ENCODE measurements at regions not wholly inside any gene's neighbourhood (a gene's known extent, or its start where the extent isn't known, plus 50 kb on each side); places are given as distances from the start of the nearest gene placed in this dataset.
"Not testable (repeated sequence)": the region's sequence is repeated elsewhere in the genome, so short reads cannot be mapped to it uniquely, and the experiment has no call there.

DNA sequence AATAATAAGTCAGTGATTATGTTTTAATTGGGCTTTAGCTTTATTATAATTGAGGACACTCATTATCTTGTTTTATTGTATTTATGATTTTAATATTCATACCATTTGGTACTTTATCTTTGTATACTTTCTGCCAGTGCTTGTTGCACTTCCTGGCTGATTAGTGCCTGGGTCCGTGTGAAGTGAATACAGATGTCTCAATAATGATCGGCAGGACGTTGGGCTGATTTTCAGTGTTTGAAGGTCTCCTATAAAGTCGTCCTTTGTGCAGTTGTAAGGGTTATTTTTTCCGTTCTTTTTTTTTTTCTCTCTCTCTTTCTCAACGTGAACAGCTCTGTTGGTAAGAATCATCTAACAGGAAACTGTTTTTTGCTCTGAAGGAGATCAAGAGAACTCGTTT lies 450.0 kb upstream of the POU3F2 start:
- Mint-ChIP-seq H3K36me3 (no peaks in the 10 kb centered on the region), H3K27me3 (no peaks in the 10 kb centered on the region), H3K4me1 (no peaks in the 10 kb centered on the region), H3K27ac (no peak overlapping the region), H3K4me3 (no peak overlapping the region), H3K9me3 (peaks cover 0 to 2% of the 10 kb centered on the region in 2 donors)
- no peak for ATAC-seq (replicated peaks)
- no peak for DNase-seq

DNA sequence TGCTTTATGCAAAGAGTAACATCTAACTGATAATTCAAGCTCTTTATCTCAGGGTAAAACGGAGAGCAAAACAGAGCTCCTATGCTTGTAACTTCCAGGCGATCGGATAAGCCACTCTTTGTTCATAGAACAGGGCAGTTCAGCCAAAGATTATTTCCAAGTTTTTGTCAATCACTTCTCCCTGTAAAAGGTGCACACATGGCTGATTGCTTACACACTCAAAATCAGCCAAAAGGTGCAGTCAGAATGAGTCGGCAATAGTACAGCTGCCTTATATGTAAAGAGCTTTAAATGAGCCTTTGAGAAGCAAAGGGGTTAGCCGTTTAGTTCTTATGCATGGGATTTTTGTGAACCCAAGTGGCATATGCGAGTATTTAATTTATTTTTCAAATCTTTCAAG lies 449.6 kb upstream of the POU3F2 start:
- DNase-seq (no peak), ATAC-seq (replicated peaks) (no peak)
- Mint-ChIP-seq H3K4me3 (no peak overlapping the region), H3K9me3 (peaks cover 0 to 2% of the 10 kb centered on the region in 2 donors), H3K27me3 (no peaks in the 10 kb centered on the region), H3K4me1 (no peaks in the 10 kb centered on the region), H3K36me3 (no peaks in the 10 kb centered on the region), H3K27ac (no peak overlapping the region)

GRCh38 chr6:98395610-98396166 lies 438.7 kb upstream of the POU3F2 start:
- Mint-ChIP-seq H3K36me3 (no peaks in the 10 kb centered on the region), H3K27ac (no peak overlapping the region), H3K4me3 (no peak overlapping the region), H3K4me1 (no peaks in the 10 kb centered on the region), H3K9me3 (no peaks in the 10 kb centered on the region), H3K27me3 (no peaks in the 10 kb centered on the region)
- ATAC-seq (replicated peaks) (no peak), DNase-seq (no peak)

GRCh38 chr6:98416027-98416426 lies 418.3 kb upstream of the POU3F2 start:
- Mint-ChIP-seq H3K27ac (no peak overlapping the region), H3K4me3 (no peak overlapping the region), H3K27me3 (no peaks in the 10 kb centered on the region), H3K4me1 (no peaks in the 10 kb centered on the region), H3K9me3 (peaks cover 0 to 12% of the 10 kb centered on the region in 2 donors), H3K36me3 (no peaks in the 10 kb centered on the region)
- no peak for DNase-seq
- ATAC-seq (replicated peaks), result no peak

- peaks cover 0 to 10% of the 10 kb centered on the region in 2 donors for H3K9me3 Mint-ChIP-seq
- H3K27ac Mint-ChIP-seq; ATAC-seq (replicated peaks); H3K4me3 Mint-ChIP-seq; DNase-seq; H3K4me1 Mint-ChIP-seq; H3K27me3 Mint-ChIP-seq; H3K36me3 Mint-ChIP-seq: not testable (repeated sequence)
Measured at GRCh38 chr6:98416497-98417158, 417.7 kb upstream of the POU3F2 start.

- Mint-ChIP-seq H3K36me3 (no peaks in the 10 kb centered on the region), H3K9me3 (peaks cover 8 to 13% of the 10 kb centered on the region in 2 donors), H3K4me1 (no peaks in the 10 kb centered on the region), H3K27me3 (no peaks in the 10 kb centered on the region), H3K27ac (no peak overlapping the region), H3K4me3 (no peak overlapping the region)
- DNase-seq, result no peak
- no peak for ATAC-seq (replicated peaks)
Measured at GRCh38 chr6:98433325-98434056, 400.9 kb upstream of the POU3F2 start.

- Mint-ChIP-seq H3K4me1 (no peaks in the 10 kb centered on the region), H3K9me3 (peaks cover 0 to 2% of the 10 kb centered on the region in 2 donors), H3K27ac (no peak overlapping the region), H3K36me3 (no peaks in the 10 kb centered on the region), H3K27me3 (no peaks in the 10 kb centered on the region), H3K4me3 (no peak overlapping the region)
- no peak for ATAC-seq (replicated peaks)
- no peak for DNase-seq
Measured at GRCh38 chr6:98443633-98444032, 390.7 kb upstream of the POU3F2 start.

- no peaks in the 10 kb centered on the region for H3K9me3 Mint-ChIP-seq
- no peaks in the 10 kb centered on the region for H3K4me1 Mint-ChIP-seq
- H3K36me3 Mint-ChIP-seq, result no peaks in the 10 kb centered on the region
- ATAC-seq (replicated peaks) (no peak), DNase-seq (no peak)
- no peak overlapping the region for H3K27ac Mint-ChIP-seq
- H3K4me3 Mint-ChIP-seq, result no peak overlapping the region
- H3K27me3 Mint-ChIP-seq, result no peaks in the 10 kb centered on the region
Measured at GRCh38 chr6:98452685-98453084, 381.7 kb upstream of the POU3F2 start.

GRCh38 chr6:98454809-98455322 lies 379.5 kb upstream of the POU3F2 start:
- Mint-ChIP-seq H3K4me3 (no peak overlapping the region), H3K27me3 (no peaks in the 10 kb centered on the region), H3K27ac (no peak overlapping the region), H3K9me3 (no peaks in the 10 kb centered on the region), H3K36me3 (no peaks in the 10 kb centered on the region), H3K4me1 (no peaks in the 10 kb centered on the region)
- DNase-seq (no peak), ATAC-seq (replicated peaks) (no peak)

DNA sequence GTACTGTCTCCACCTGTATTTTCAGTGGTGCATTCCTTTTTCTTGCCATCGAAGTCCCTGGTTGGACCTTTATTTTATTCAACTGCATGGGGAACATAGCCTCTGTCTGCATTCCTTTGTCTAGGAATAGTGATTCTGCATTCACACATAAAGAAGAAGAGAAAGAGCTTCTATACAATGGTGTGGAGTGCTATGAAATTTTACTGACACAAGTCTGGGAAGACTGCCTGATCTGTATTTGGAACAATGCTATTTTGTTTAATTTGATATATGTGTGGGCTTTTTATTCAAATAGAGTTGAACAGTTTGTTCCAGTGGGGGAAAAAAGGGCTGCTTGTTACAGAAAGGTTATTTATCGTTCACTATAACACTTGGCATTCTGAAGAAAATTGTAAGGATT lies 375.7 kb upstream of the POU3F2 start:
- Mint-ChIP-seq H3K9me3 (no peaks in the 10 kb centered on the region), H3K27me3 (no peaks in the 10 kb centered on the region), H3K27ac (no peak overlapping the region), H3K4me3 (no peak overlapping the region), H3K4me1 (no peaks in the 10 kb centered on the region), H3K36me3 (no peaks in the 10 kb centered on the region)
- DNase-seq, result no peak
- ATAC-seq (replicated peaks), result no peak

DNA sequence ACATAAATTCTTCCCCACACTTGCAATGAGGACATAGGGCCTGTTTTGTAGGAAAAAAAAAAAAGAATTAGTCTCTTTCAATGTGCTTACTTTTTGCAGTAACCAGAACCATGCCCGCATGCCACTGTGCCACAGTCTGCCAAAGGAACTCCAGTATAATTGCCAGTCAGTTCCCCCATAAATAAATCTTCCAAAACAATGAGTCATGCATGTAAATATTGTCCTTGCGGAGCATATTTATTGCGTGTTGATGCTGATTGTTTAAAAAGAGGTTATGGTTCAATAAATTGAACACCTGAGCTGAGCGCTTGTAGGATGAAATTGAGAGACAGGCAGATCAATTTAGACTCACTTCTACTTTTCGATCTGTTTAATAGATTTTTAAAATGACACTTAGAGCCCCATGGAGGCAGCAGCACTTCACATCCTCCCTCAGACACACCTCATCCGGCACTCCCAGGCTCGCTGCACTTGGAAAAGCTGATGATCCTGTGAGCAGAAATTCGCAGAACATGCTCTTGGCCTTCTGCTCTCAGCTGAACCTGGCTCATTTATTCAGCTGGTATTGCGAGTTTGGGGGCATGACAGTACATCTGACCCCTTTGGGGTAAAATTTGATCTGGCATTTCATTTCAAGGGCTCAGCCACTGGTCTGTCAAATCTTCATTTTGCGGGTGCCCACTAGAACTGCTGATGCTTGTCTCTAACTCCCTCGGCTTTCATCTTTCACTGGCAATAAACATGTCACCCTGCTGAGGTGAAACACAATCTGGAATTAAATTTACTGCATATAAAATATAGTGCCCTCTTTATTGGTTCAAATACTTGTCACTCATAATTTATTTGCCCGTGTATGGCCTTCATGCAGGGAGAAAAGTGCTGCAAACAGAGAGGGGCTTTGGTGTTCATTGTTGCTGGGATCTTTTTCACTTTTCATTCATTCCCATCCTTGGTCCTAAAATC lies 371.1 kb upstream of the POU3F2 start:
- DNase-seq (no peak), ATAC-seq (replicated peaks) (no peak)
- Mint-ChIP-seq H3K36me3 (no peaks in the 10 kb centered on the region), H3K9me3 (no peaks in the 10 kb centered on the region), H3K27me3 (no peaks in the 10 kb centered on the region), H3K4me1 (no peaks in the 10 kb centered on the region), H3K27ac (no peak overlapping the region), H3K4me3 (no peak overlapping the region)

GRCh38 chr6:98467091-98467490 lies 367.3 kb upstream of the POU3F2 start:
- DNase-seq, result no peak
- Mint-ChIP-seq H3K27ac (no peak overlapping the region), H3K4me3 (no peak overlapping the region), H3K36me3 (no peaks in the 10 kb centered on the region), H3K4me1 (no peaks in the 10 kb centered on the region), H3K27me3 (no peaks in the 10 kb centered on the region), H3K9me3 (peaks cover 4 to 8% of the 10 kb centered on the region in 2 donors)
- no peak for ATAC-seq (replicated peaks)

DNA sequence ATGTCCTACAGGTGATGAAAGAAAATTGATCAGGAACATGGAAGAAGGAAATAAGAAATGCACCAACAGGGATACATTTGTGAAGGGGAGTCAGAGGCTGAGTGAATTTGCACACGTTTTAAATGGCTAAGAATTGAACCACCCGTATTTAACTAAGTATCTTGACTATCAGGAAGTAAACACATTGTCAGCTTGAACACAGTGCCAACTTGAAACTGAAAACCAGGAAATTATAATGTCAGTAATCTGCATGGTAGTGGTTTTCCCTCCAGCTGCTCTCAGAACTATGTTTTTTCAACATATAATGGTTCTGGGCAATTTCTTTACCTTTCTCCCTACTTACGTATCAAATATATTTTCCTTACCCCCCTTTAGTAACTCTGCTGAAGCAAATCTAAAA lies 366.5 kb upstream of the POU3F2 start:
- Mint-ChIP-seq H3K4me1 (no peaks in the 10 kb centered on the region), H3K27ac (no peak overlapping the region), H3K9me3 (peaks cover 4 to 12% of the 10 kb centered on the region in 2 donors), H3K4me3 (no peak overlapping the region), H3K27me3 (no peaks in the 10 kb centered on the region), H3K36me3 (no peaks in the 10 kb centered on the region)
- ATAC-seq (replicated peaks), result no peak
- no peak for DNase-seq

DNA sequence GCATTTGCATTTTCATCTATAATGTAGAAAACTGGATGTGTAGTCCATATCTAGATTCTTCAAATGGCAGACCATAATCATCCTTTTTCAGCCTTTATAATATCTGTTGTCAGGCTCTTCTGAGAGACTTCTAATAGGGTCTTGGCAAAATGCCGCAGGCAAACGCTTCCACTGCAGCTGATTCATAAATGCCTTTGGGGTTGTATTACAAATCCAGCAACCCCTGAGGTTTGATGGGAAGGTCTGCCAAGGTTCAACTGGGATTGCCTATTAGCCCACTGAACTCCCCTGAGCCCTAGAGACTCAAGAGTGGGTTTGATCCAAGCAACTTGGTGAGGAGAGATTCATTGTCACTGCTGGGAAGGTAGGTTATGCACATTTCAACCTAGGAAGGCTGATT lies 365.2 kb upstream of the POU3F2 start:
- DNase-seq (no peak), ATAC-seq (replicated peaks) (no peak)
- Mint-ChIP-seq H3K4me3 (no peak overlapping the region), H3K4me1 (no peaks in the 10 kb centered on the region), H3K27me3 (no peaks in the 10 kb centered on the region), H3K9me3 (peaks cover 4 to 12% of the 10 kb centered on the region in 2 donors), H3K36me3 (no peaks in the 10 kb centered on the region), H3K27ac (no peak overlapping the region)

Measured in stimulated activated naive B cell treated with anti-CD40 and anti-IgM and Interleukin-4, amounts not matched to agents 10 μg/mL and 1 μg/mL and 100 μg/mL, for 72 hours (primary cell).